SU-DHL-6 (cell line): ENCODE measurements at regions not wholly inside any gene's neighbourhood (a gene's known extent, or its start where the extent isn't known, plus 50 kb on each side); places are given as distances from the start of the nearest gene placed in this dataset.

Experiments
- CTCF ChIP-seq: fragments of 200-600 bp; sonication (generic); IDR thresholded peaks from one replicate; pipeline ENCODE4 v1.5.1; 2017; ENCODE audit warnings: antibody characterized with exemption, mild to moderate bottlenecking, low read length, moderate library complexity; ENCODE audit not compliant: insufficient read depth, poor library complexity, severe bottlenecking
- EZH2phosphoT487 ChIP-seq: fragments of 200-600 bp; sonication (generic), shearing (Covaris generic); conservative IDR thresholded peaks from 2 replicates; pipeline ENCODE4 v1.6.1; 2018; ENCODE audit warnings: mild to moderate bottlenecking, antibody characterized with exemption, low read length, moderate library complexity, mixed read lengths

GRCh38 chr4:153146031-153146430, 58.2 kb upstream of the TRIM2 start:
- TF ChIP-seq CTCF (no peak), EZH2phosphoT487 (no peak)
